Endothelial cell of umbilical vein (primary cell): ENCODE measurements at regions not wholly inside any gene's neighbourhood (a gene's known extent, or its start where the extent isn't known, plus 50 kb on each side); places are given as distances from the start of the nearest gene placed in this dataset.
"Not testable (repeated sequence)": the region's sequence is repeated elsewhere in the genome, so short reads cannot be mapped to it uniquely, and the experiment has no call there.

Source experiments
- BruUV-seq: library from RNA; stranded (reverse); fragments of 400-500 nt; replicated peaks from 2 replicates; lab custom pipeline; 2021; lab: Mats Ljungman, UMichigan
- CTCF ChIA-PET: fragments of 300-600, 350-600 bp; sonication (Branson Sonifier 250); formaldehyde crosslinking; loops from one replicate; lab custom pipeline; 2021; ENCODE audit warnings: antibody characterized with exemption, inconsistent platforms; lab: Charles Lee
- POLR2A ChIA-PET: fragments of 300-600, 350-600 bp; sonication (Branson Sonifier 250); formaldehyde crosslinking; loops from one replicate; lab custom pipeline; 2021; ENCODE audit warnings: antibody characterized with exemption, inconsistent platforms; lab: Charles Lee
- DNase-seq: peaks from one replicate; pipeline ENCODE4 v3.0.0-alpha.2; 2011; ENCODE audit warnings: low read depth, low spot score
- FAIRE-seq: peaks from 2 replicates; lab custom pipeline; 2011; peaks lifted over from hg19 to GRCh38; lab: Jason Lieb, UNC
- H2AFZ ChIP-seq: 2 replicates; pipeline ENCODE4 v1.6.0; 2012; ENCODE audit warnings: low read depth, low read length, control low read depth, inconsistent platforms
- H3K27ac ChIP-seq: 2 replicates; pipeline ENCODE4 v1.5.1; 2011; ENCODE audit warnings: low read depth, mild to moderate bottlenecking, control low read depth, low read length, moderate library complexity; ENCODE audit not compliant: insufficient read depth
- H3K27me3 ChIP-seq, 2 experiments: 2 replicates each; pipeline versions ENCODE4 v1.6.0 to v1.6.1; 2011; ENCODE audit warnings: low read length in 2 of 2, mixed read lengths in 1 of 2; ENCODE audit not compliant: control insufficient read depth in 2 of 2, insufficient read depth in 2 of 2
- H3K36me3 ChIP-seq, 2 experiments: 2 replicates in 1 of 2; 3 replicates in 1 of 2; pipeline ENCODE4 v1.5.1; 2011; ENCODE audit warnings: low read length in 2 of 2, mild to moderate bottlenecking in 1 of 2, moderate library complexity in 1 of 2; ENCODE audit not compliant: control insufficient read depth in 2 of 2, insufficient read depth in 2 of 2; ENCODE audit errors: extremely low read depth in 1 of 2
- H3K4me1 ChIP-seq: 3 replicates; pipeline ENCODE4 v1.5.1; 2011; ENCODE audit warnings: mild to moderate bottlenecking, low read length; ENCODE audit not compliant: control insufficient read depth, insufficient read depth; ENCODE audit errors: extremely low read depth
- H3K4me2 ChIP-seq: 2 replicates; pipeline ENCODE4 v1.6.1; 2011; ENCODE audit warnings: low read length, control low read depth, mixed read lengths; ENCODE audit not compliant: insufficient read depth
- H3K4me3 ChIP-seq, 3 experiments: fragments of 200-600 bp in 1 of 3; sonication (generic), shearing (Covaris generic) in 1 of 3; replicated peaks in 1 of 3; 2 replicates each; pipeline ENCODE4 v1.5.1; 2011 to 2016; ENCODE audit warnings: control low read depth in 3 of 3, low read length in 3 of 3, mild to moderate bottlenecking in 2 of 3, inconsistent platforms in 1 of 3, low read depth in 1 of 3, moderate library complexity in 1 of 3; ENCODE audit not compliant: insufficient read depth in 1 of 3
- H3K79me2 ChIP-seq: 2 replicates; pipeline ENCODE4 v1.6.0; 2012; ENCODE audit warnings: low read length, inconsistent platforms; ENCODE audit not compliant: control insufficient read depth, insufficient read depth
- H3K9ac ChIP-seq: replicated peaks from 2 replicates; pipeline ENCODE3; 2011; ENCODE audit warnings: low read length, control low read depth; ENCODE audit not compliant: insufficient read depth; ENCODE audit errors: extremely low read depth
- H3K9me1 ChIP-seq: replicated peaks from 3 replicates; pipeline ENCODE4 v1.6.0; 2011; ENCODE audit warnings: mild to moderate bottlenecking, low read length; ENCODE audit not compliant: control insufficient read depth, insufficient read depth; ENCODE audit errors: extremely low read depth
- H3K9me3 ChIP-seq: replicated peaks from 2 replicates; pipeline ENCODE4 v1.5.1; 2012; ENCODE audit warnings: low read length, inconsistent platforms; ENCODE audit not compliant: control insufficient read depth, insufficient read depth
- H4K20me1 ChIP-seq: replicated peaks from 2 replicates; pipeline ENCODE3; 2011; ENCODE audit warnings: mild to moderate bottlenecking, low read length; ENCODE audit not compliant: control insufficient read depth, insufficient read depth; ENCODE audit errors: extremely low read depth
- EZH2 ChIP-seq: IDR thresholded peaks from 2 replicates; pipeline ENCODE4 v1.6.1; 2012; ENCODE audit warnings: borderline replicate concordance, low read depth, mild to moderate bottlenecking, moderate library complexity, low read length, inconsistent platforms; ENCODE audit not compliant: severe bottlenecking
- GATA2 ChIP-seq: IDR thresholded peaks from 2 replicates; pipeline ENCODE4 v1.7.0; 2011; ENCODE audit warnings: low read depth, mild to moderate bottlenecking, moderate library complexity, mixed read lengths, low read length; ENCODE audit not compliant: insufficient read length, insufficient read depth
- MYC ChIP-seq: IDR thresholded peaks from one replicate; pipeline ENCODE4 v1.6.1; 2011; ENCODE audit warnings: mild to moderate bottlenecking, low read depth, low read length
- POLR2AphosphoS5 ChIP-seq: IDR thresholded peaks from 2 replicates; pipeline ENCODE4 v1.6.1; 2012; ENCODE audit warnings: low read depth, mild to moderate bottlenecking, control low read depth, low read length, moderate library complexity; ENCODE audit not compliant: insufficient read depth
- dilution Hi-C: fragments of 300-500 bp; cut with MboI; formaldehyde crosslinking; loops from one replicate; pipeline ENCODE4 v1.15.0; 2019; ENCODE audit warnings: low sequenced_read_pairs; ENCODE audit not compliant: extremely low pct_ligation_motif_present
- intact Hi-C: fragments of 100-400 bp; cut with micrococcal nuclease; formaldehyde crosslinking; loops from one replicate; pipeline ENCODE4 v1.10.0; 2022
- TF ChIP-seq, protein P1 (sequence below): IDR thresholded peaks from 2 replicates; pipeline ENCODE4 v1.6.1; 2011; ENCODE audit not compliant: insufficient read depth, insufficient read length

GRCh38 chr20:48440916-48441315 is 386.9 kb downstream of the PREX1 start:
- BruUV-seq, result no TSS peak
- Histone ChIP-seq H3K27me3 (no peaks in the 10 kb centered on the region), H3K9ac (no peak overlapping the region), H2AFZ (no peak overlapping the region), H3K4me2 (no peak overlapping the region), H4K20me1 (no peaks in the 10 kb centered on the region), H3K9me3 (no peaks in the 10 kb centered on the region), H3K4me1 (no peaks in the 10 kb centered on the region), H3K36me3 (no peaks in the 10 kb centered on the region), H3K27ac (no peak overlapping the region), H3K79me2 (no peaks in the 10 kb centered on the region), H3K4me3 (no peak overlapping the region), H3K9me1 (no peaks in the 10 kb centered on the region)
- intact Hi-C loops (no loop called here), dilution Hi-C loops (no loop called here)
- no peak for TF ChIP-seq POLR2AphosphoS5
- TF ChIP-seq GATA2, result no peak
- no peak for TF ChIP-seq MYC
- no peak for TF ChIP-seq EZH2
- TF ChIP-seq, protein P1, sequence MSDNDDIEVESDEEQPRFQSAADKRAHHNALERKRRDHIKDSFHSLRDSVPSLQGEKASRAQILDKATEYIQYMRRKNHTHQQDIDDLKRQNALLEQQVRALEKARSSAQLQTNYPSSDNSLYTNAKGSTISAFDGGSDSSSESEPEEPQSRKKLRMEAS, result no peak
- FAIRE-seq (no peak), DNase-seq (no peak)
- CTCF ChIA-PET, result no interaction called here
- POLR2A ChIA-PET, result no interaction called here

- H3K79me2 ChIP-seq, H3K4me1 ChIP-seq, H3K36me3 ChIP-seq, H3K27ac ChIP-seq, H3K27me3 ChIP-seq, FAIRE-seq, H3K9me1 ChIP-seq, H3K9ac ChIP-seq, H3K4me2 ChIP-seq, H4K20me1 ChIP-seq, DNase-seq, BruUV-seq, intact Hi-C loops, H2AFZ ChIP-seq, POLR2A ChIA-PET, dilution Hi-C loops, H3K4me3 ChIP-seq, H3K9me3 ChIP-seq, CTCF ChIA-PET: not testable (repeated sequence)
These were observed 387.5 kb downstream of the PREX1 start for GRCh38 chr20:48440261-48440660.
